Keratinocyte (primary cell): ENCODE measurements at regions not wholly inside any gene's neighbourhood (a gene's known extent, or its start where the extent isn't known, plus 50 kb on each side); places are given as distances from the start of the nearest gene placed in this dataset.

ENCODE experiments used
- CTCF ChIP-seq, 3 experiments: IDR thresholded peaks in 1 of 3; conservative IDR thresholded peaks in 1 of 3; optimal IDR thresholded peaks in 1 of 3; 2 replicates in 2 of 3; 3 replicates in 1 of 3; pipeline versions ENCODE3 to v1.5.1; 2011; ENCODE audit warnings: low read length in 3 of 3, mild to moderate bottlenecking in 3 of 3, moderate library complexity in 2 of 3, control low read depth in 1 of 3, inconsistent platforms in 1 of 3; ENCODE audit not compliant: insufficient read depth in 2 of 3; ENCODE audit errors: extremely low read depth in 1 of 3
- EZH2 ChIP-seq: IDR thresholded peaks from one replicate; pipeline ENCODE4 v1.6.1; 2012; ENCODE audit warnings: inconsistent platforms, mild to moderate bottlenecking, low read length, moderate library complexity

- TF ChIP-seq CTCF (optimal IDR thresholded peaks at IDR 0.05 in 1 of 3, IDR thresholded peaks at IDR 0.05 in 1 of 3, conservative IDR thresholded peaks at IDR 0.05 in 1 of 3; ENCODE audit: extremely low read depth in 1 of 3, insufficient read depth in 2 of 3, low read length in 3 of 3) = no peak
- TF ChIP-seq EZH2 = no peak
Observed at GRCh38 chr5:23303435-23303834, 204.0 kb upstream of the PRDM9 start.
